HG03457 (cell line): ENCODE measurements at regions not wholly inside any gene's neighbourhood (a gene's known extent, or its start where the extent isn't known, plus 50 kb on each side); places are given as distances from the start of the nearest gene placed in this dataset.

Experiments used
- ATAC-seq: cut with Tn5 transposase; IDR thresholded peaks from one replicate; pipeline ENCODE4 v1.9.1; 2021; ENCODE audit warnings: moderate number of reproducible peaks; ENCODE audit not compliant: unreplicated experiment

DNA sequence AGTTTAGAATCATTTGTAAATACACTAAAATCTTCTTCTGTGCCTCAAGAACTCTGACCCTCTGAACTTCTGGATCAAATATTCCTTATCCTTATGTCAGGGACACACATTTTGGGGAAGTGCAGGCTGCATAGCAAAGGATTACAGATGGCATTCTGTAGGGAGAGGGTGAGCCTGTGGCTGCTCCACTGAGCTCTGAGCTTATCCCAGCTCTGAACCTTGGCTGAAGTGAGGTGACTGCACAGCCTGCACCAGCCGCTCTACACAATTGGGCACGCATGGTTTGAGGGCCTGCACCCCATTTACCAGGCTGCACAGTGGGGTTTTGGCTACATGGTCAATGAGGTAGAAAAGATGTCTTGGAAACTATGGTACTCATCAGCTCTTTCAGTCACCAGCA, 251.6 kb downstream of the GALR1 start:
- ATAC-seq = no peak

DNA sequence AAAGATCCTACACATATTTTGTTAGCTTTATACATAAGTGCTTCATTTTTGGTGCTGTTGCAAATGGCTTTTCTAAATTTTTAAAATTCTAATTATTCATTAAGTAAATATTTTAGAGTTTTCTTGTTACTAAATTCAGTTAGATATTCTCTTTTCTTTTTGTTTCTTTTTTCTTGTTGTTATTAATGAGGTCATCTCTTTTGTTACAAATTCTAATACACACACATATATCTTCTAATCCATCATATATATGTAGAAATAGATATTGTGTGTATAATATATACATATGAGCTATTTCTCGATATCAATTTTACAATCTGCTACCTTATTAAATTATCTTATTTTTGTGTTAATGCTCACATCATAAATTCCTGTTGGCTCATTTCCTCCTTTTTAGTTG, 255.9 kb downstream of the GALR1 start:
- no peak for ATAC-seq

GRCh38 chr18:77512152-77512551, 262.5 kb downstream of the GALR1 start:
- no peak for ATAC-seq

- no peak for ATAC-seq
Measured at GRCh38 chr18:77517901-77518300, 268.3 kb downstream of the GALR1 start.

DNA sequence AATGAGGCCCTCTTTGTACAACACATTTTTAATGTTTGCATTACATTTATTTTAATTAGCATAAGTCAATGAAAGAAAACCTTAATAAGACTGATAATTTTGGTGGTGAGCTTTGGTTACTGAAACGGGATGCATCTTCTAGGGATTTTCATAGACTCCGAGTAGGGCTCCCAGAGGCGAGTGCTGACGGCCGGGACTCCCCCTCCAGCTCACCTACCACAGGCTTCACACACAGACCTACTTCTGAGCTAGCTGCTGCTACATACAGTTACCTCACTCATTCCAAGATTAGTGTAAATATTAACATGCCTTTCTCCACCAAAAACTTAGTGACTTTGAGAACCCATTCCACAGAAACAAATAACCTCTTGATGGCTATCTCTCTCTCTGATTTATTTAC, 271.1 kb downstream of the GALR1 start:
- ATAC-seq = no peak

- no peak for ATAC-seq
Measured at GRCh38 chr18:77522051-77522675, 272.5 kb downstream of the GALR1 start.

DNA sequence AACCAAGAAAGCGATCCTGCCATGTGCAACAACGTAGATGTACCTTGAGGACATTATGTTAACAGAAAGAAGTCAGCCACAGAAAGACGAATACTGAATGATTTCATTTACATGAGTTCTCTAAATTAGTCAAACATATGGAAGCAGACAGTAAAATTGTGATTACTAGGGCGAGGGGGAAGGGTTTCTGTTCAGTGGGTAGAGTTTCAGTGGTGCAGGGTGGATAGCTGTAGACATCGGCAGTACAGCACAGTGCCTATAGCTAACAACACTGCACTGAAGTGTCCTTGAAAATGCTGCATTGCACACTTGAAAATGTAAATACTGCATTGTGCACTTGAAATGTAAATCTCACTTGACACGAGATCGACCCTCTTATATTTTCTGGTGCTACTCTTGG, 275.3 kb downstream of the GALR1 start:
- ATAC-seq = no peak

GRCh38 chr18:77526962-77527361, 277.3 kb downstream of the GALR1 start:
- ATAC-seq = no peak

GRCh38 chr18:77528872-77529271, 279.2 kb downstream of the GALR1 start:
- no peak for ATAC-seq

DNA sequence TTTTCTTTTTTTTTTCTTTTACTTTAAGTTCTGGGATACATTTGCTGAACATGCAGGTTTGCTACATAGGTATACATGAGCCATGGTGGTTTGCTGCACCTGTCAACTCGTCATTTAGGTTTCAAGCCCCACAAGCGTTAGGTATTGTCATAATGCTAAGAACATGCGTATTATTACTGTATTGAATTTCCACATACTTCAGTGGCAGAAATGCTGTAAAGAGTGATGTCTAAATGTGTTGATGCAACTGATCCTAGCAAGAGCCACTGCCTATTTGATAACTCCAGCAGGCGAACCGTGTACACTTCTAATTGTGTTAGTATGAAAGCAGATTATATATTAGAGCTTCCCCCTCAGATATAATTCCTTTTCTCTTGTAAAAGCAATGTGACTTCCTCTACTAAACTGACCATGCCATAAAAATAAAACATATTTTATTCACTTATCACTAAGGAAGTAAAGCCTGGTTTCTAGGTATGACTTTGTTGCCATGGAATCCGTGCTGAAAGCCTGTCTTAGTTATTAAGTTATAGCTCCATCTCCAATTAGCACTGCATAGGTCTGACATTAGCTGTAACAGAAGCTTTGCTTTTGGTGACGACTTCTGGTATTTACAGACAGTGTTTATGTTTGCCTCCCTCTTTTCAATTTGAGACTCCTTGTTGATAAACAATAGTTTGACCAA, 280.0 kb downstream of the GALR1 start:
- ATAC-seq = no peak

DNA sequence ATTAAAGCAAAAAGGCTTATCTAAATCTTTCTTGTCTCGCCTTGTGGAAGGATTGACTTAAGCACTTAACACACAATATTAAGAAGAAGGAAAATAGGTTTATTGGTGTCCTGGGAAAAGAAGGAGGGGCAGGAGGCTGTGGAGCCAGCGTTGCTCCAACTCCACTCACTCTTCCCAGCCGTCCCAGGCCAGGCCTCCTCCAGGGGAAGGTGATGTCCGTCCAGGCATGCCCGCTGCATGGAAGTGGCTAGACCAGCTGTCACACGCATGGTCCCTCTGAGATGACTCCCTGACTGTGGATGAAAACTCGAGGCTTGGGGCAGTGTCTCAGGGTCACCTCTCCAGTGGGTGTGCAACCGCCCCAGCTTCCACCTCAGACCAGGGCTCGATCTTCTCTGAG, 281.1 kb downstream of the GALR1 start:
- no peak for ATAC-seq

GRCh38 chr18:77539860-77540259, 290.2 kb downstream of the GALR1 start:
- ATAC-seq = no peak

- no peak for ATAC-seq
Measured at GRCh38 chr18:77544792-77545191, 295.1 kb downstream of the GALR1 start.

DNA sequence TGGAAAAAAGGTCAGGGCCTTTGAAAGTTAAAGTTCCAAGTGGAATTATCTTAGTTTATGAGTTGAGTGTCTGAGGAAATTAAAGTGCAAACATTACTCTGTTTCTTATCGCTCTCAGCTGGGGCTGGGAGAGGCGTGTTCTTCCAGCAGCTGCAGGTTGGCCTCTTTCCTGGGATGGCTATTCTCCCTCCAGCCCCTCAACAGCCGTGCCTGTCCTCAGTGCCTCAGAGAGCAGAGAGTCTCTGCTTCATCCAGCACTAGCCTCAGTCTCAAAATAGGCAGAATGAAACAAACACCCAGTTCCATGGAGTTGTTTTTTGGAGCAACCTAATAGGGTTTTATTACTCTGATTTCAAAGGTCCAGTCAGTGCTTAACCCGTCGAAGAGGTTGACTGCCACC, 298.1 kb downstream of the GALR1 start:
- no peak for ATAC-seq

DNA sequence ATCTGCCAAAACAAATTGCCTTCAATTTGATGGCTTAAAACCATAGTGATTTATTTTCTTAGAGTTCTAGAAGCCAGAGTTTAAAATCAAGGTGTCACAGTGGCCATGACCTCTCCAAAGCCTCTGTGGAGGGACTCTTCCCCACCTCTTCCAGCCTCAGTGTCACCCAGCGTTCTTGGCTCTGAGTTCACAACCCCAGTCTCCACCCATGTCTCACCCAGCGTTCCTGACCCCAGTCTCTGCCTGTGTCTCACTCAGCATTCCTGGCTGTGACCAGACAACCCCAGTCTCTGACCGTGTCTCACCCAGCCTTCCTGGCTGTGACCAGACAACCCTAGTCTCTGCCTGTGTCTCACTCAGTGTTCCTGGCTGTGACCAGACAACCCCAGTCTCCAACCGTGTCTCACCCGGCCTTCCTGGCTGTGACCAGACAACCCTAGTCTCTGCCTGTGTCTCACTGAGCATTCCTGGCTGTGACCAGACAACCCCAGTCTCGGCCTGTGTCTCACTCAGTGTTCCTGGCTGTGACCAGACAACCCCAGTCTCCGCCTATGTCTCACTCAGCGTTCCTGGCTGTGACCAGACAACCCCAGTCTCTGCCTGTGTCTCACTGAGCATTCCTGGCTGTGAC, 299.3 kb downstream of the GALR1 start:
- no peak for ATAC-seq

GRCh38 chr18:77550625-77551024, 301.0 kb downstream of the GALR1 start:
- ATAC-seq = no peak

- ATAC-seq = no peak
Measured at GRCh38 chr18:77551055-77551454, 301.4 kb downstream of the GALR1 start.

DNA sequence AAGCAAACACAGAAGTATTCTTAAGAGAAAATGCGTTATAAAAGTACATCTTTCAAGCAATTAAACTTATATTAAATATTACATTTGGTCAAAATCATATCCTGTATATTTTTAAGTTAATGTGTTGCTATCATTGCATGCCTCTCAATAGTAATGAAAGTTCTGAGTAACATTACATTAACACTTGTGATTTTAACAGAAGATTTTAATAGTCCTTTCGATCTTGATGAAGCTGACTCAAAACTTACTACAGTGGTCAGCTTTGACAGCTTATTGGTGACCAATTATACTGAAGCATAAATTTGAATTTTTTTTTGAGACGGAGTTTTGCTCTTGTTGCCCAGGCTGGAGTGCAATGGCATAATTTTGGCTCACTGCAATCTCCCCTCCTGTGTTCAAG, 303.3 kb downstream of the GALR1 start:
- ATAC-seq = no peak

DNA sequence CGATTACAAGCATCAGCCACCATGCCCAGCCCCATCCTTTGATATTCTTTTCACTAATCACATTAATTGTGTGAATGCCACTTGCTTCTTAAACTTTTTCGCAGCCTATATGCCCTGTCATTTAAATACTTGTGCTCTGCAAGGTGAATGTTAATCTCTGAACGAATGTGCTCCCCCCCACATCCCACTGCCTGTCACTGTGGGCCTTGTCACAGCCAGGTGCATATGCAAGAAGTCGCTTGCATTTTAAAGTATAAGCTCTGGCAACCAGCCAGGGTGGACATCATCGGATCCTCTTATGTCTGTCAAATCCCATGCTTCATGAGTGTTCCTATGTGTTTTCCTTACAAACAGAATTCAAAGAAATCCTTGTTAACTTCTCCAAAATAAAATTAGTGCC, 304.4 kb downstream of the GALR1 start:
- no peak for ATAC-seq

DNA sequence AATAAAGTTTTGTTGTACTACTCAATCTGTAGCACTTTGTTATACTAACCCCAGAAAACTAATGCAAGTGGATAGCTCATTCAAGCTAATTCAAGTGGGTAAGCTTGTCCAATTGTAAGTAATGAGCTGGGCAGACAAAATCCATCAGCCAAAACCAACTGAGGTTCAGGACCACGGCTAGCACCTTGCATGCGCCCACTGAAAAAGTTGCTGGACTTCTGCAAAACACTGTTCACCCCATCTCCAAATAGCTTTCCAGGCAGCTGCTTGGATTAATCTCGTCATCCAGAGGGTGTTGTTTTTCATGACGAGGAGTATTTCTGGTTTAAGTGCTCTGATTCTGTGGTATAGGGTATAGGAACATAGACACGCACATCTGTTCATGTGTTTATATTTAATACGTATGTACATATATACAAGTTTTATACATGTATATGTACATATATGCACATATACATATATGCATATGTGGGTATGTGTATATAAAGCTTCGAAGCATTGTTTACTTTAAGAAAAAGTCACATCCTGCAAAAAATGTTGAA, 307.5 kb downstream of the GALR1 start:
- no peak for ATAC-seq

DNA sequence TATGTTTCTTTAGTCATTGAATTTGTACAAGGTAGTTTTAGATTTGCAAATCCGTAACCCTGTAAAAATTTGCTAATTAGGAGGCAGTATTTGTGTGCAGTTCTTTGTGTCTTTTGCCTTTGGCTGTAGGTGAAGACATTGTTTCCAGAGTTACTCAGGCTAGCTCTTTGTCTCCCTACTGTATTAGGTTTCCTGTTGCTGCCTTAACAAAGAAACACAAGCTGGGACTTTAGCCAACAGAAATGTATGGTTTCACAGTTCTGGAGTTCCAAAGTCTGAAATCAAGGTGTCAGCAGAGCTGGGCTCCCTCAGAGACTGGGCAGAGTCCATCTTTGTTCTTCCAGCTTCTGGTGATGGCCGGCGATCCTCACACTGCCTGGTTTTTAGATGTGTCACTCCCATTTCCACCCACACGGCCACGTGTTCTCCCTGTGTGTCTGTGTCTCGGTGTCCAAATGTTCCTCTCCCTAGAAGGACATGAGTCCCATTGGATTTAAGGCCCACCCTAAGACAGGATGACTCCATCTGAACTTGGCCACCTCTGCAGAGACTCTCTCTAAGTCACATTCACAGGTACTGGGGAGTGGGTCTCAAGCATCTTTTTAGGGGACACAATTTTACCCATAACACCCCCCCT, 309.7 kb downstream of the GALR1 start:
- ATAC-seq = no peak
